D721Med (cell line): ENCODE measurements at regions not wholly inside any gene's neighbourhood (a gene's known extent, or its start where the extent isn't known, plus 50 kb on each side); places are given as distances from the start of the nearest gene placed in this dataset.
"Not testable (repeated sequence)": the region's sequence is repeated elsewhere in the genome, so short reads cannot be mapped to it uniquely, and the experiment has no call there.

Experiments used
- DNase-seq: peaks from one replicate; pipeline ENCODE4 v3.0.0; 2011; ENCODE audit warnings: low spot score; ENCODE audit not compliant: insufficient read length
- FAIRE-seq: peaks from 2 replicates; lab custom pipeline; 2011; peaks lifted over from hg19 to GRCh38; lab: Jason Lieb, UNC
- CTCF ChIP-seq: IDR thresholded peaks from 2 replicates; pipeline ENCODE4 v1.5.1; 2012; ENCODE audit warnings: mild to moderate bottlenecking, control low read depth; ENCODE audit not compliant: insufficient read depth; ENCODE audit errors: missing control alignments

GRCh38 chr1:181179279-181179986 lies 90.9 kb downstream of the IER5 start:
- no peak for TF ChIP-seq CTCF
- DNase-seq: no peak
- no peak for FAIRE-seq

GRCh38 chr1:181179987-181180365 lies 91.5 kb downstream of the IER5 start:
- FAIRE-seq (no peak), DNase-seq (no peak)
- TF ChIP-seq CTCF: no peak

- DNase-seq: no peak
- FAIRE-seq: no peak
- TF ChIP-seq CTCF: no peak
Measured at GRCh38 chr1:181180407-181181031, 92.0 kb downstream of the IER5 start.

GRCh38 chr1:181181792-181182585 lies 93.5 kb downstream of the IER5 start:
- FAIRE-seq (no peak), DNase-seq (no peak)
- no peak for TF ChIP-seq CTCF

GRCh38 chr1:181184621-181185020 lies 96.1 kb downstream of the IER5 start:
- no peak for TF ChIP-seq CTCF
- DNase-seq (no peak), FAIRE-seq (no peak)

GRCh38 chr1:181185461-181185860 lies 97.0 kb downstream of the IER5 start:
- DNase-seq: no peak
- no peak for FAIRE-seq
- TF ChIP-seq CTCF: no peak

- not testable (repeated sequence) for DNase-seq, FAIRE-seq
Measured at GRCh38 chr1:181186133-181186532, 97.6 kb downstream of the IER5 start.
